ENCODE measurements at regions not wholly inside any gene's neighbourhood (a gene's known extent, or its start where the extent isn't known, plus 50 kb on each side); places are given as distances from the start of the nearest gene placed in this dataset.

DNA sequence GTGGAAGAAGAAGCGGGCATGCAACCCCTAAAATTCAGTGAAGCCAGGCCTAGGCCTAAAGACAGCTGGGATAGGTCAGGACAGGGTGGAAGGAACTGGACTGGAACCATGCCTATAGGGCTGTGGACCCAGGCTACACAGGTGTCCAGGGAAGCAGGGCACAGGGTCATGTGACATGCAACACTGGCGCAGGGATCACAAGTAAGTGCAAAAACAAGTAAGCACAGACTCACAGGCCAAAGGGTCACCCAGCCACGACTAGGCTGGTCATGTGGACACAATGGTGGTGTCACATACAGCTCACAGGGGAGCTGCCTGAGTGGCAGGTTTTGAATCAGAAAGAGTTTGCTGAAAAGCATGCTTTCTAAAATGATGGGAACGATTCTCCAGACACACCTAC lies 195.7 kb downstream of the SPTSSA start:
- TF ChIP-seq, protein P1, sequence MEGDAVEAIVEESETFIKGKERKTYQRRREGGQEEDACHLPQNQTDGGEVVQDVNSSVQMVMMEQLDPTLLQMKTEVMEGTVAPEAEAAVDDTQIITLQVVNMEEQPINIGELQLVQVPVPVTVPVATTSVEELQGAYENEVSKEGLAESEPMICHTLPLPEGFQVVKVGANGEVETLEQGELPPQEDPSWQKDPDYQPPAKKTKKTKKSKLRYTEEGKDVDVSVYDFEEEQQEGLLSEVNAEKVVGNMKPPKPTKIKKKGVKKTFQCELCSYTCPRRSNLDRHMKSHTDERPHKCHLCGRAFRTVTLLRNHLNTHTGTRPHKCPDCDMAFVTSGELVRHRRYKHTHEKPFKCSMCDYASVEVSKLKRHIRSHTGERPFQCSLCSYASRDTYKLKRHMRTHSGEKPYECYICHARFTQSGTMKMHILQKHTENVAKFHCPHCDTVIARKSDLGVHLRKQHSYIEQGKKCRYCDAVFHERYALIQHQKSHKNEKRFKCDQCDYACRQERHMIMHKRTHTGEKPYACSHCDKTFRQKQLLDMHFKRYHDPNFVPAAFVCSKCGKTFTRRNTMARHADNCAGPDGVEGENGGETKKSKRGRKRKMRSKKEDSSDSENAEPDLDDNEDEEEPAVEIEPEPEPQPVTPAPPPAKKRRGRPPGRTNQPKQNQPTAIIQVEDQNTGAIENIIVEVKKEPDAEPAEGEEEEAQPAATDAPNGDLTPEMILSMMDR (IDR thresholded peaks at IDR 0.05; ENCODE audit: low read depth, low read length): no peak
- no peak for TF ChIP-seq EZH2phosphoT487 (IDR thresholded peaks at IDR 0.05; ENCODE audit: low read depth)

Data from OCI-LY3 (cell line).